B cell (primary cell): ENCODE measurements at regions not wholly inside any gene's neighbourhood (a gene's known extent, or its start where the extent isn't known, plus 50 kb on each side); places are given as distances from the start of the nearest gene placed in this dataset.

Experiments
- CTCF ChIP-seq: fragments of 200-600 bp; IDR thresholded peaks from one replicate; pipeline ENCODE4 v1.8.0; 2022; ENCODE audit warnings: antibody characterized with exemption, mild to moderate bottlenecking
- EZH2 ChIP-seq: IDR thresholded peaks from 2 replicates; pipeline ENCODE4 v1.6.1; 2012; ENCODE audit warnings: borderline replicate concordance, low read depth, mild to moderate bottlenecking, moderate library complexity, low read length; ENCODE audit not compliant: insufficient read depth, poor library complexity, severe bottlenecking

GRCh38 chr13:105219651-105220050 lies 1315.8 kb downstream of the EFNB2 start:
- no peak for TF ChIP-seq CTCF
- no peak for TF ChIP-seq EZH2
